NCI-H524 treated with DMSO at 0.1 percent for 48 hours (cell line): ENCODE measurements at regions not wholly inside any gene's neighbourhood (a gene's known extent, or its start where the extent isn't known, plus 50 kb on each side); places are given as distances from the start of the nearest gene placed in this dataset.
"Not testable (repeated sequence)": the region's sequence is repeated elsewhere in the genome, so short reads cannot be mapped to it uniquely, and the experiment has no call there.

ENCODE experiments used
- DNase-seq: peaks from one replicate; lab custom pipeline; 2025; lab: John Stamatoyannopoulos, UW

DNA sequence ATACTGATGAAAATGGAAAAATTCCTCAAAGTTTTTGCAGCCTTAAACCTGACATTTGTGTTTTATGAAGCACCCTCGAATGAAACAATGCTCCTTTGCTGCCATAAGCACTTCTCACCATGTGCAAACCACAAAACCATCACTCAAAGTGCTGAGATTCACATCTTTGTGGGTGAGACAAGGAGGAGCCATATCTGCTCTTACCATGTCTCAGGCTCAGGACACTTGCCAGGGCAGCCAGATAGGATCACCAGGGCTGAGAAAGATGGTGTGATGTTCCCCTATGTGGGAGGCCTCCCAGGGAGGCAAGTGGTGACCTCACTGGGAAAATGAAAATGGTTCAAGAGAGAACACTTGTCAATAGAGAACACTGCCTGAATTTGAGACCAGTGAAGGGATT is 120.4 kb downstream of the CCDC34 start:
- no peak for DNase-seq

DNA sequence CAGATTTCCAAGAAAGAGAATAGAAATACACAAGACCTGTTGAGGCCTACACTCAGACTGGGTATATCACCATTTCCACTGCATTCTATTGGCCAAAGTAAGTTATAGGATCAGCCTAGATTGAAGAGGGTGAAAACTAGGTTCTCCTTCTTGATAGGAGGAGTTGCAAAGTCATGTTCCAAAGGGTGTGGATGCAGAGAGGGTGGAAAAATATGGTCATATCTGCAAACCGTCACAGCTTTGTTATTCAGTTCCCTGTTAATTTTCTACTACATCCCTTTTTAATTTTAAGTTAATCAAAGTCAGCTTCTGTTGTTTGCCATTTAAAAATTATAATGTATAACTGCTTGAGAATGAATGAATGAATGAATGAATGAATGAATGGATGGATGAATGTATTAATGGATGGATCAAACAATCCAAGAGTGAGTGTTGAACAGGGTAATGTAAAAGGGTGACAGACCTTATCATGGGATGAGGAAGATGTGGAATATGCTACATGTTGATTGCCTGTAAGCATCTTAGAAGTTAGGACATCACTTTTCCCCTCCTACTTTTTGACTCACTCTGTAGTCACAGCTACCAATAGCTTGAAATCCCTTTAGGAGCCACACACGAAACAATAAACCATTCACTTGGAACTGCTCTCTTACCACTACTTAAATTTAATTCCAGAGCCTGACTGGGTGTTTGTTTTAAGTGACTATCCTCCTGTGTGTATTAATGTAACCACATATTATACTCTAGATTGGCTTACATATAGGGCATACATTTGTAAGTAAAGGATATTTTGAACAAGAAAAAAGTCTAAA is 121.5 kb downstream of the CCDC34 start:
- DNase-seq: no peak

DNA sequence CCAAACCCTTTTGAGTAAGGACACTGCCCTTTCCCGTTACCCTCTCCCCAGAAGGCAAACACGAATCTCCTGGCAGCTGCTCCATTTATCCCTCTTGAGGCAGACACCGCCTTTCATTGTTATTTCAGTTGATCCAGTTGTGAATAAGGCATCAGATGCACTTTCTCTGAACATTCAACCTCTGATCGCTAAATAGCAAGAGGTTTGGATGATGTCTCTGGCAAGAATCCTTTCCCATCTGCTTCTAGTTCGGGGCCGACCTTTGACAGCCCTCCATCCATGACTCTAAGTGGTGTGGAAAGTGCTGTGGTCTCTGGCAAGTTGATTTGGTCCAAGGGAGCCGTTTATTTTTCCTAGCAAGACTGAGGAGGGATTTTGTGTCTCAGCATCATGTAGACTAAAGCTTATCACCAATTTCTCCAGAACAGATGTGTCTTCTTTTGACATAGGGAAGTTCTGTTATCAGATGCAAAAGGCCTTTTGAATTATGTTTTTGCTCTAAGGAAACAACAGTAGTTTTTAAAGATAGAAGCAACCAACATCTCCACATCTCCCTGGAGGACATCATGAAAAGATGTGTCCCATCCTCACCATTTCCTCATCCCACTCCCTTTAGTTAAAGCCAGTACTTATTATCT is 123.6 kb downstream of the CCDC34 start:
- no peak for DNase-seq

DNA sequence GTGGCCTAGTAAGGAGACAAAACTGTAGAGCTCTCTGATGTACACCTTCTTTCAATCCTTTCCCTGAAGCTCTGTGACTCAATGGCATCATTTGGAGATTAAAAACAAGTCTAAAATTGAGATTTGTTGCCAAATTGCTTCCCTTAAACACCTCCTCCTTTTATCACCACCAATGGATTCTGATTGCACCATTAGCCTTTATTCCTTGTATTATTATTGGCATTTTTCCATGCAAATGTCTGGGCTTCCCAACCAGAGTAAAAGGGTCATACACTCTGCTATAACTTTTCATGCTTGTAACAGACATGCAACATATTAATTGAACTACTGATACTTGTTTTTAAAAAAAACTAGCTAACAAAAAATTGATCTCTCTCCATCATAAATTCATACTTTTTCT is 124.2 kb downstream of the CCDC34 start:
- no peak for DNase-seq

DNA sequence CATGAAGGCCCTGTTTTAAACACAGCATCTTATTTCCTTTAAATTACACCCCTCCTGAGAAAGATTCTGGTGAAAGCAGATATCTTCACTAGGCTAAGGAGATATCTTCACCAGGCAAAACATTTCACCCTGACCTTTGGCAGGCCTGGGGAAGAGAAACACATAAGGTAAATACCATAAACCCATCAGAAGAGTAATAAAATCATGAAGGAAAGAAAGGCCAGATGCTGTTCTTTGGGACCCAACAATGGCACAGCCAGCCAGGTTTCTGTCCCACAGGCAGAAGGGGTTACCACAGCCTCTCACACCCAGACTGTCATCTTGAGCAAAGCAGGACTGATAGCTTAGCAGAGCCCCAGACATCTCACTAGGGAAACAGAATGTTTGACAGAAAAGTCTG is 125.4 kb downstream of the CCDC34 start:
- no peak for DNase-seq

DNA sequence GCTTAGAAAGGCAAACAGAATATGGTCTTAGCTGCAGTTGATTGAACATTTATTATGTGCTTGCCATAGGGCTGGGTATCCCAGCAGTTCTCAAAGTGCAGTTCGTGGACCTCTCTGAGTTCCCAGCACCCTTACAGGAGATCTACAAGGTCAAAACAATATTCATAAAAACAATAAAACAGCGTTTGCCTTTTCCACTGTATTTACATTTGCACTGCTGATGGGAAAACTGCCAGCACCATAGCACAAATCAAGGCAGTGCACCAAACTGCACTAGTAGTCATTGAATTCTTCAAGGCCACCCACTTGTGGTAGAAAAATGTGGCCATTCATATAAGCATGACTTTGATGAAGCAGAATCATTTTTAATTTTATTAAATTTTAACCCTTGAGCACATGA is 128.1 kb downstream of the CCDC34 start:
- no peak for DNase-seq

DNA sequence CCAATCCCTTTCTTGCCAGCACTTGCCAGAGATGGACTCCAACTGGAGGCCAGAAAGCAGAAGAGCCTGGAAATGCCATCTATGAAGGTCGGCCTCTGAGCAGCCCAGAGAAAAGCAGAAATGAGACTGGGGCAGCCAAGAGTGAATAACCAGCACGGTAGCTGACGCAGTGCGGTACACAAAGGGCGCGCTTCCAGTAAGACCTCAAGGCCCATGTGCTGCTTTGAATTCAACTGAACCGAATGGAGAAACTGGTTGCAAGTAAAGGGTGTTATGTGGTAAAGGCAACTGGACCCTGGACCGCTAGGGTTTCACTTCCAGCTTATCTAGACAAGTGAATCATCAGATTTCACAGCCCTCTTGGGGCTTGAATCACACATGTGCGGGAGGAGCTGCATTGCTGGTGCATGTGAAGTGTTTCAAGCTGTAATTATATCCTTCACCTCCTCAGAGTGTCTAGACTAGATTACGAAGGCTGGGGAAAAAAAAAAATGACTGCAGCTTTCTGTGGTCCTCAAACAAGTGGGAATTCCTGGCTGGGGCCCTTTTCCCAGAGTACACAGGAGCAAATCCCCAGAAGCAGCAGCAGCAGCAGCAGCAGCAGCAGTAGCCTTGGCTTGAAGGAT is 128.9 kb downstream of the CCDC34 start:
- DNase-seq: peak; percentile 88

DNA sequence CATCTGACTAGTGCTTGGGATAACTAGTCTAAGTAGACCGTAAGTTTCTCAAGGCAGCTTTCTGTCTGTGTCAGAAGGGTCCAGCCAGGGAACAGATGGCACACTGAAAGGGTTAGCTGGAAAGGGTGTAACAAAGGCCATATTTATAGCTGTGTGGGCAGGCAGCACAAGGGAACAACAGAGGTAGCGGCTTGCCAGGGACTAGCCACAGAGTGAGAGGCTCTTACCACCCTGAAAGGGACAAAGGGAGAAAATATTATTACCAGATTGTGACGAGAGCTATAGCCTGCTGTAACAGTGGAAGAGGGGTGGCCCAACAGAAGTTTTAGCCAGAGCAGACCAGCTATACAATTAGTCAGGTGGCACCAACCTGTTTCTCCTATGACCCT is 129.4 kb downstream of the CCDC34 start:
- peak; percentile 61 for DNase-seq

DNA sequence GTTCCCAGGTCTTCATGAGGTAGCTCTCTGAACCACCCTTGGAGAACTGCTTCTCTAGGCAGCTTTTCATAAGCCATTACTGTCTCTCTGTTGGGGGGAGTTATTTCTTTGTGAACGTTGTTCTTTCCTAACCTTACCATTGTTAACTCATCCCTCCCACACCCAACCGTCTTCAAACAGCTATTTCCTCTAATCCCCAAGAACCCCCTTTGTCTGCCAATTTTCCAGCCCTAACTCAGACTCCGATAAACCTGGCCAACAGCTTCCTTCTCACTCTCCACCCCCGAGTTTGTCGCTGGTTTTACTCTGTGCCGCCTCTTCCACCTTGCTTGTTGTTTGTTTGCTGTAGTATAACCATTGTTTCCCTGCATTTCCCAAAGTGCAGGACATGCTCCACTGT is 131.5 kb downstream of the CCDC34 start:
- no peak for DNase-seq

DNA sequence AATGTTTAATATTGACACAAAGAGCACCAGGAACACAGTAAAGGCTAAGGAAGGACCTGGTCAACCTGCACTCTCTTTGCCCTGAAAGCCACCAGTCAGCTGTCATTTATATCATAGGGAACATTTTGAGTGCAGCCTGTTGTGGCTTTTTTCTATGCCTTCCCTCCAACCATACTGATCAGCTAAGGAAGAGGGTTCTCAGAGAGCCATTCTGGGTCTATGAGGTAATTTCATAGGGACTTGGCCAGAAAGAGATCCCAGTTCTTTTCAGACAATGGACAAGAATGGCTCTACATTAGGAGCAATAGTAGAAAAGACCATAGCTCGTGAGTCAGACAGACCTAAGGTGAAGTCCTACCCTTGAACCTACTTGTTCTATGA is 132.8 kb downstream of the CCDC34 start:
- DNase-seq: no peak

DNA sequence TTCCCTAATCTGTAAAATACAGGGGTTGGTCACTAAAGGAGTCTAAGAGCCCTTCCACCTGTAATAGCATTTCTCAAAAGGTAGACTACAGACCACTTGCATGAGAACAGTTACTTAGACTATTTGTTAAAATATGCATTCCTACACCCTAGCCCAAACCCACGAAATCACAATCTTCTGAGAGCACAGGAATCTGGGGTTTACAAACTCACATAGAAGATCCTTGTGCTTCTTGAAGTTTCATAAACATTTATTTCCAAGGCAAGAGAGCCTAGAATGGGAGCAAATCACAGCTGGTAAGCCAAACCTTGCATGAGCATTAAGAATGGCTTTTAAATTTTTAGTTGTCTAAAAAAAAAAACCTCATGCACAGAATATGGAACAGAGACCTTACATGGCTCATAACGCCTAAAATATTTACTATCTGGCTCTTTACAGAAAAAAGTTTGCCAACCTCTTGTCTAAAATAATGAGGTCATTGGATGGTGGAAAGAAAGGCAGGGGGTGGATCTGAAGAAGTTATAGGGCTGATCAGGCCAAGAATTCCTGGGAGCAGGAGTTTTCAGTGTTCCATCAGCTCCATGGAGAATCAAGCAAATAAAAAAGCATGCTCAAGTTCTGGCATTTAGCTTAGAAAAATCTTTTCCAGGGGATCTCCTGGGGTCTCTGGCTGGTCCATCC is 133.4 kb downstream of the CCDC34 start:
- no peak for DNase-seq

DNA sequence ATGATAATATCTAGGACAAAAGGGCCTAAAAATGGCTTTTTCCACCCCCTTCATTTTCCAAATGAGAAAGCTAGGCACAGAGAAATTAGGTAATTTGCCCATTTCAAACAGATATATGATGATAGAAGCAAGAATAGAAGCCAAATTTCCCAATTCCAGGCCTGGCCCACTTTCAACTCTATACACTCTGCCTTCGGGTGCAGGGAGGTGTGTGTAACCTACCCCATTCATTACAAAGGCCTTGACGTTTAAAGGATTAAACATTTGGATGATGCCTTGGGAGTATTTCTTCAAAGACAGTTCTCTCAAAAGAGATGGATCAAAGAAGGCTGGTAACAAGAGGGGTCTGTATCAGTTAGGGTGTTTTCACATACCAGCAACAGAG is 134.1 kb downstream of the CCDC34 start:
- DNase-seq: no peak

DNA sequence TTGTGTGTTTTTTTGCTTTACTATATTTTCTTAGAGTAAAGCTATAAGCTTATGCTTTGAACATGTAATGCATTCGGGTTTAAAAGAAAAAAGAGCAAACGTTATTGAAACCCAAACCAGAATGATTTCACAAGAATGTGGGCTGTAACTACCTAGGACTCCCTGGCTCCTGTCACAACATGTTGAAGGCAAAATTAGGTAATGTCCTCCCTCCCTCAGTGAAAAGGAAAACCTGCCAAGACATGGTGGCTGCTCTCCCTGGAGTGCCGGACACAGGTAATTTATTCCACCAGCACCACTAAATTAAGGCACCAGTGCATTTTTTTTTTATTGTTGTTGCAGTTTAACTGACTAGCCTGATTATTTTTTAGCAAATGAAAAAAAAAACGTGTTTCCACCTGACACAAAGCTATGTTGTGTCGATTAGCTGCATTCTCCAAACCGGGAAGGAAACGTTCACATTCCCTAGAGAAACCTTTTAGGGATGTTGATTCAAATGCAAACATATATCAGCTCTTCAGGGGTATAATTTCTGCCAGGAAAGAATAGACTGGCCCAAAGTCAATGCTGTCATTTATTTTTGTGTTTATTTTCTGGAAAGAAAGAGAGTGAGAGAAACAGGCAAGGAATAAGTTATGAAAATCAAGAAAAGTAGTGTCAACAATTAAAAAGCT is 134.6 kb downstream of the CCDC34 start:
- DNase-seq: no peak

DNA sequence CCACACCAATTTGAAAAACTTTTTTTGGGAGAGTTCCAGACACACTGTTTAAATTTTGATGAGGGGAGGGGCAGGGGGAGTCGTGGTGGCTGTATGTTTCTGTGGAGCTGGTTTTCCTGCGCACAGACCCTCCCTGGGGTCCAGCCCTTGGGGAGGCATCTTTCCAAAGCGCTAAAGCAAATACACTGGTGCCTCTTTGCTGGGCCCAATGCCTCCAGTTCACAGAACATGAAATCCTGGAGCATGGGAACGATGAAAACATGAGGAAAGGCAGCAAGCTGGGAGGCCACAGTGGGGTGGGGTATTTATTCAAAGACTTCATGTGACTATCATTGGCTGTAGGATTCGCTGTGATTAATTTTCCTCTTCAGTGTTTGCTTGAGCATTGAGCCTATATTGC is 135.3 kb downstream of the CCDC34 start:
- DNase-seq: no peak

DNA sequence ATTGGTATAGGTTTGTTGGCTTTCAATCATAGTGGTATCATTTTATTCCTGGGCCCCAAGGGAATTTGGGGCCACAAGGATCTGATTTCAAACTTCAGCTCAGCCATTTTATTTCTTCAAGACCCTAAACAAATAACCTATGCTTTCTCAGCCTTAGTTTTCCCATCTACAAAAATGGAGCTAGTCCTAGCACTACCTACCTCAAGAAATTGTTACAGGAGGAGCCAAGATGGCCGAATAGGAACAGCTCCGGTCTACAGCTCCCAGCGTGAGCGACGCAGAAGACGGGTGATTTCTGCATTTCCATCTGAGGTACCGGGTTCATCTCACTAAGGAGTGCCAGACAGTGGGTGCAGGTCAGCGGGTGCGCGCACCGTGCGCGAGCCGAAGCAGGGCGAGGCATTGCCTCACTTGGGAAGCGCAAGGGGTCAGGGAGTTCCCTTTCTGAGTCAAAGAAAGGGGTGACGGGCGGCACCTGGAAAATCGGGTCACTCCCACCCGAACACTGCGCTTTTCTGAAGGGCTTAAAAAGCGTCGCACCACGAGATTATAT is 143.5 kb downstream of the CCDC34 start:
- not testable (repeated sequence) for DNase-seq

DNA sequence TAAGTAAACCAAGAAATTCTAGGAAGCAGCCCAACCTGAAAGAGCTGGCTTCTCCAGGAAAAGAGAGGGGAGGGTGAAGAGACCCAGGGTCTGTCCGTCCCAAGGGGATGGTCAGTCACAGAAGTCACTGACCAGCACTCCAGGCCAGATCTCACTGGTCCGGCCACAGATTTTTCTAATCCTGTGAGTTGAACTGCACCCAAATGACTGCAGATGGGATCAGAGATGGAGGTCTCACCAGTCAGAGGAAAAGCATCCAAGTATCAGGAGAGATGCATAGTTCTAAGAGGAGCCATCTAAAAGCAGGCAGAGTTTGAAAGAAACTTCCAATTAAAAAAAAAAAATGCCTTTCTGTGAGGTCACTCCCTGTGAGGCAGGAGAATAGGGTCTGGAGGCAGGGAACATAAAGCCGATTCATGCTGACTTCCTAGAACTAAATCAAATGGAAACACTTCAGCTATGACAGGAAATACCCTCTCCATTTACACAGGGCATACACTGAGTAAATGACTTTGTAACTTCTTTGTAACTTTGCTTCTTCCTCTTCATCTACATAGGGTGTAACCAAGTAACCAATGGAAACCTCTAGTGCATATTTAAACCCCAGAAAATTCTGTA is 144.5 kb downstream of the CCDC34 start:
- no peak for DNase-seq

DNA sequence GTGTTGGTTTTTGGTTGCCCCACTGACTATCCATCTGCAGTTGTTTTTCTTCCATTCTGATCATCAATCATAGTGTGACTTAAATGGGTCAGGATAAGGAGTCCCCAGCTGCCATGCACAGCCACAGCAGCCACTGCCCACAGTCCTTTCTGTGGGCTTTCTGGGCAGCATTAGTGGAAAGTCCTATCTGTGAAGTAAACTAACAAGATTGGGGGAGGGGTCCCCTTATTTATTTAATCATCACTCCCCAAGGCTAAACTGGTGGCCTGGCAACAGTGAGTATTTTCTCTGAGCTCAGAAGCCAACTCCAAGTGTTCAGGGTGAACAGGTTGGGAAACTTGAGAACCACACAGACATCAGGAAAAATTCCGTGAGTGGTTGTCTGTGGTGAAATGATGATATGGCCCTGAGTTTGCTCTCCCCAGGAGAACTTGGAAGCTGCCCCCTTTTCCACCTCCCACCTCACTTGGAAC is 145.0 kb downstream of the CCDC34 start:
- DNase-seq: peak; percentile 48

DNA sequence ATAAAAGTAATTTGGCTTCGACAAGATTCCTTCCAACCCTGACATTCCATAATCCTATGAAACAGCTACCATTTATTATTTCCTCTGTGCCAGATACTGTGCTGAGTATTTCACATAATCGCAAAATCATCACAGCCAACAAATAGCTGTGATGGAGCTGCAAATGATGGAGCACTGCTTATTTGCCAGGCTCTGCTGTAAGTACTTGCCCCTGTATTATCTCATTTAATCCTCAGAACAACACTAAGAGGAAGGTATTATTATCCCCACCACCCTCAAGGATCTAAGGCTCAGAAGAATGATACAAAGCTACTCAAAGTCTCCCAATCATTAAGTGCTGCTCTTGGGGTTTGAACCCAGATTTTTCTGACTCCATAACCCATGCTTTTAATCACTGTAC is 145.5 kb downstream of the CCDC34 start:
- DNase-seq: no peak

DNA sequence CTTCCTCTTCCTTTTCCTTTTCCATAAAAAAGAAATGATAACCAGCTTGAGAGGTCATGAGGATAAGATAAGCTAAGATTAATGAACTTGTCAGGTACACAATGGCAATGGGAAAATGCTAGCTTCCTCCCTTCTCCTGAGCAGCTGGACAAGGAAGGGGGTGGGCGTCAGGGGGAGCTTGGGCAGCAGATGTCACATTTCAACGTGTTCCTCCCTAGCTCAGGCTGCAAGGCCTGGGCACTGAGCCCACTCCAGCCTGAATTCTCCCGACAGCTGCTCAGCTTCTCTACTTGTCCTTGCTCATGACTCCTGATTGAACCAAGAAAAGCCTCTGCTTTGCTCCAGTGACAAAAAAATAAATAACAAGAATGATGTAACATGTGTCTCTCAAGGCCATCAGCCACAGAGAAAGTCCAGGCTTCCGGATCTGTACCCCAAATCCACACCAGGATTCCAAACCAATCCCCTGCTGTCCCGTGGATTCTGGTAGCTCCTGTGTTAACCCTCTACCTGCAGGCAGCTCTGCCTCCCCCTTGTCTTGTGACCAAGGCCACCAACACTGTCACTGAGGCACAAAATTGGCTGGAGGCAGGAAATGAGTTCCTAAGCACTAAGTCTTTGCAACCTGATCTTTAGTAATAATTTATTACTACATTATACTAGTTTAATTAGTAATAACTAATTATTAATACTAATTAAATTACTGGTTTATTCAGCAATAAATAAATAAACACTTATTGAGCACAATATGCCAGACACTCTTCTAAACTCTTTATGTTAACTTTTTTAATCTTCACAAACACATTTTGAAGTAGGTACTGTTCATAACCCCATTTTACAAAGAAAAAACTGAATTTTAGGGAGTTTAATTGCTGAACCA is 146.5 kb downstream of the CCDC34 start:
- DNase-seq: peak; percentile 90
